Pancreas (tissue), 10 donors: ENCODE measurements at regions not wholly inside any gene's neighbourhood (a gene's known extent, or its start where the extent isn't known, plus 50 kb on each side); places are given as distances from the start of the nearest gene placed in this dataset.

Source experiments
- ATAC-seq, 4 donors: fragments of 200-7000 bp; cut with Tn5 transposase; one replicate each; pipeline versions ENCODE4 v1.8.0 to v1.9.1; 2020; ENCODE audit warnings: mild to moderate bottlenecking in 4 of 4, moderate library complexity in 4 of 4
- DNase-seq, 6 donors: peaks; one replicate each; pipeline ENCODE4 v3.0.0-alpha.2; 2020
- FAIRE-seq: peaks from 2 replicates; lab custom pipeline; 2012; peaks lifted over from hg19 to GRCh38; lab: Jason Lieb, UNC
- H3K27ac ChIP-seq, 4 donors: fragments of 200-600 bp; sonication (generic); 1 replicate in 3 of 4; 2 replicates in 1 of 4; pipeline versions ENCODE4 v1.5.0 to v1.8.0; 2020
- H3K27me3 ChIP-seq, 4 donors: fragments of 200-600 bp; one replicate each; pipeline ENCODE4 v1.8.0; 2021
- H3K36me3 ChIP-seq, 3 donors: fragments of 200-600 bp; sonication (generic) in 1 of 3; one replicate each; pipeline versions ENCODE4 v1.5.0 to v1.8.0; 2020 to 2021
- H3K4me1 ChIP-seq, 3 donors: fragments of 200-600 bp; one replicate each; pipeline ENCODE4 v1.8.0; 2021
- H3K4me3 ChIP-seq, 4 donors: fragments of 200-600 bp; sonication (generic) in 2 of 4; one replicate each; pipeline versions ENCODE4 v1.5.0 to v1.8.0; 2020 to 2021
- H3K9me3 ChIP-seq, 4 donors: fragments of 200-600 bp; one replicate each; pipeline ENCODE4 v1.8.0; 2021
- CTCF ChIP-seq, 4 donors: fragments of 200-600 bp; sonication (generic) in 3 of 4; IDR thresholded peaks; one replicate each; pipeline versions ENCODE4 v1.5.0 to v1.8.0; 2021; ENCODE audit warnings: antibody characterized with exemption in 4 of 4
- WGBS, 2 donors: extraction: QIAGEN DNeasy Blood & Tissue Kit; methylation state at CpG; one replicate each; pipeline ENCODE4 v1.1.7; 2013; 5-methylcytosine and 5-hydroxymethylcytosine counted together
- intact Hi-C, 3 donors: fragments of 100-400 bp; cut with DNase I; formaldehyde crosslinking; loops; one replicate each; pipeline versions ENCODE4 v1.11.1 to v1.14.2; 2022
- donor health status: healthy with polysubstance abuse.
- donor health status: DM: no; HTN: no; CAD: no; lungs with moderate emphysema.
- donor health status: DM: no; HTN: no; CAD: no.
- donor health status: control.
- donor health status: control.
- donor health status: Bipolar disorder and iron deficiency.
- donor health status: DM: yes; HTN: yes; CAD: no.
- donor health status: DM: no; HTN: no; CAD: no.
- donor health status: DM: no; HTN: no; CAD: no.
- donor health status: DM: yes; HTN: yes; CAD: no.

GRCh38 chr5:81817980-81818379 lies 67.1 kb upstream of the SSBP2 start:
- Histone ChIP-seq H3K4me1 (peaks cover 0 to 10% (median 5%) of the 10 kb centered on the region in 3 donors), H3K36me3 (no peaks in the 10 kb centered on the region), H3K27me3 (no peaks in the 10 kb centered on the region), H3K27ac (no peak overlapping the region), H3K9me3 (no peaks in the 10 kb centered on the region), H3K4me3 (no peak overlapping the region)
- WGBS, 2 donors, result 80 to 86% methylated on average over 5 of the region's 5 CpGs
- intact Hi-C loops, result no loop called here
- TF ChIP-seq CTCF (IDR thresholded peaks at IDR 0.05), result no peak
- ATAC-seq (no peak), DNase-seq (no peak), FAIRE-seq (no peak)

- FAIRE-seq, result no peak
These were observed 66.2 kb upstream of the SSBP2 start for GRCh38 chr5:81817086-81817485.

GRCh38 chr5:81815321-81815720 lies 64.4 kb upstream of the SSBP2 start:
- FAIRE-seq, result no peak
- Histone ChIP-seq H3K27ac (no peak overlapping the region), H3K4me1 (peaks cover 0 to 7% (median 5%) of the 10 kb centered on the region in 3 donors), H3K36me3 (no peaks in the 10 kb centered on the region), H3K9me3 (no peaks in the 10 kb centered on the region), H3K27me3 (no peaks in the 10 kb centered on the region), H3K4me3 (no peak overlapping the region)
- no peak for DNase-seq
- WGBS, 2 donors, result 78 to 93% methylated on average over 3 of the region's 3 CpGs
- intact Hi-C loops, result no loop called here
- ATAC-seq, result no peak
- TF ChIP-seq CTCF (IDR thresholded peaks at IDR 0.05), result no peak

More at GRCh38 chr5:81817086-81817485, 66.2 kb upstream of the SSBP2 start:
- WGBS, 2 donors, result 93 to 94% methylated on average over 3 of the region's 3 CpGs
- no peaks in the 10 kb centered on the region for H3K36me3 ChIP-seq
- H3K4me3 ChIP-seq, result no peak overlapping the region
- H3K27ac ChIP-seq, result no peak overlapping the region
- no peak for ATAC-seq
- TF ChIP-seq CTCF (IDR thresholded peaks at IDR 0.05), result no peak
- H3K4me1 ChIP-seq, result peaks cover 0 to 10% (median 5%) of the 10 kb centered on the region in 3 donors
- no peaks in the 10 kb centered on the region for H3K9me3 ChIP-seq
- no peaks in the 10 kb centered on the region for H3K27me3 ChIP-seq
- DNase-seq, result no peak
- intact Hi-C loops, result no loop called here

GRCh38 chr5:81808106-81808505 lies 57.2 kb upstream of the SSBP2 start:
- DNase-seq (no peak), ATAC-seq (no peak), FAIRE-seq (peak; percentile 34)
- H3K27me3 ChIP-seq, result no peaks in the 10 kb centered on the region
- intact Hi-C loops, result no loop called here
- H3K27ac ChIP-seq, result no peak overlapping the region
- TF ChIP-seq CTCF (IDR thresholded peaks at IDR 0.05), result no peak
- H3K36me3 ChIP-seq, result no peaks in the 10 kb centered on the region
- no peak overlapping the region for H3K4me3 ChIP-seq
- no peaks in the 10 kb centered on the region for H3K9me3 ChIP-seq
- no peaks in the 10 kb centered on the region for H3K4me1 ChIP-seq

GRCh38 chr5:81805086-81805485 lies 54.2 kb upstream of the SSBP2 start:
- Histone ChIP-seq H3K36me3 (no peaks in the 10 kb centered on the region), H3K27me3 (no peaks in the 10 kb centered on the region), H3K4me3 (no peak overlapping the region), H3K4me1 (no peaks in the 10 kb centered on the region), H3K9me3 (no peaks in the 10 kb centered on the region), H3K27ac (no peak overlapping the region)
- no peak for TF ChIP-seq CTCF (IDR thresholded peaks at IDR 0.05)
- intact Hi-C loops, result no loop called here
- no peak for FAIRE-seq
- ATAC-seq, result peak in 1 of 4 donors; percentile 73
- DNase-seq, result no peak
